ENCODE measurements at regions not wholly inside any gene's neighbourhood (a gene's known extent, or its start where the extent isn't known, plus 50 kb on each side); places are given as distances from the start of the nearest gene placed in this dataset.
"Not testable (repeated sequence)": the region's sequence is repeated elsewhere in the genome, so short reads cannot be mapped to it uniquely, and the experiment has no call there.

GRCh38 chr13:91249861-91250260 is 97.6 kb upstream of the MIR17HG start:
- intact Hi-C loops (cut with DNase I; ENCODE audit: low total_unique reads): loop anchor here (5.0 kb wide), 1 partner anchor 427 kb away; no protein-coding TSS in a partner anchor
- DNase-seq (ENCODE audit: low spot score in 2 of 2): no peak
- H3K27ac ChIP-seq: no peak overlapping the region
- no peaks in the 10 kb centered on the region for H3K4me1 ChIP-seq
- H3K36me3 ChIP-seq: no peaks in the 10 kb centered on the region
- H3K27me3 ChIP-seq: no peaks in the 10 kb centered on the region
- no peak overlapping the region for H3K4me3 ChIP-seq
- H3K9me3 ChIP-seq: no peaks in the 10 kb centered on the region
- TF ChIP-seq POLR2AphosphoS5 (IDR thresholded peaks at IDR 0.05): no peak
- no peak for TF ChIP-seq POLR2A (IDR thresholded peaks at IDR 0.05)
- TF ChIP-seq, protein P1, sequence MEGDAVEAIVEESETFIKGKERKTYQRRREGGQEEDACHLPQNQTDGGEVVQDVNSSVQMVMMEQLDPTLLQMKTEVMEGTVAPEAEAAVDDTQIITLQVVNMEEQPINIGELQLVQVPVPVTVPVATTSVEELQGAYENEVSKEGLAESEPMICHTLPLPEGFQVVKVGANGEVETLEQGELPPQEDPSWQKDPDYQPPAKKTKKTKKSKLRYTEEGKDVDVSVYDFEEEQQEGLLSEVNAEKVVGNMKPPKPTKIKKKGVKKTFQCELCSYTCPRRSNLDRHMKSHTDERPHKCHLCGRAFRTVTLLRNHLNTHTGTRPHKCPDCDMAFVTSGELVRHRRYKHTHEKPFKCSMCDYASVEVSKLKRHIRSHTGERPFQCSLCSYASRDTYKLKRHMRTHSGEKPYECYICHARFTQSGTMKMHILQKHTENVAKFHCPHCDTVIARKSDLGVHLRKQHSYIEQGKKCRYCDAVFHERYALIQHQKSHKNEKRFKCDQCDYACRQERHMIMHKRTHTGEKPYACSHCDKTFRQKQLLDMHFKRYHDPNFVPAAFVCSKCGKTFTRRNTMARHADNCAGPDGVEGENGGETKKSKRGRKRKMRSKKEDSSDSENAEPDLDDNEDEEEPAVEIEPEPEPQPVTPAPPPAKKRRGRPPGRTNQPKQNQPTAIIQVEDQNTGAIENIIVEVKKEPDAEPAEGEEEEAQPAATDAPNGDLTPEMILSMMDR (IDR thresholded peaks at IDR 0.05): no peak

DNA sequence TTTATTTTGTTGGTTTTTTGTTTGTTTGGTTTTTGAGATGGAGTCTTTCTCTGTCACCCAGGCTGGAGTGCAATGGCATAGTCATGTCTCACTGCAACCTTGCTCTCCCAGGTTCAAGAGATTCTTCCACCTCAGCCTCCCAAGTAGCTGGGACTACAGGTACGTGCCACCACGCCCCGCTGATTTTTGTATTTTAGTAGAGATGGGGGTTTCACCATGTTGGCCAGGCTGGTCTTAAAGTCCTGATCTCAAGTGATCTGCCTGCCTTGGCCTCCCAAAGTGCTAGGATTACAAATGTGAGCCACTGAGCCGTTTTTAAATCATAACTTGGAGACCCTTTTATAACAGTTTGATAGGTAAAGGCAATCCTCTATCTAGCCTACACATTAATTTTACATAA is 95.9 kb upstream of the MIR17HG start:
- H3K9me3 ChIP-seq; H3K4me1 ChIP-seq; H3K27ac ChIP-seq; H3K4me3 ChIP-seq; DNase-seq (ENCODE audit: low spot score in 2 of 2); H3K27me3 ChIP-seq; H3K36me3 ChIP-seq: not testable (repeated sequence)
- intact Hi-C loops (cut with DNase I; ENCODE audit: low total_unique reads): loop anchor here (5.0 kb wide), 1 partner anchor 426 kb away; no protein-coding TSS in a partner anchor

- DNase-seq (ENCODE audit: low spot score in 2 of 2): no peak
- H3K9me3 ChIP-seq: peaks cover 0 to 18% of the 10 kb centered on the region in 2 donors
- intact Hi-C loops (cut with DNase I; ENCODE audit: low total_unique reads): no loop called here
- H3K36me3 ChIP-seq: no peaks in the 10 kb centered on the region
- no peak overlapping the region for H3K27ac ChIP-seq
- H3K4me3 ChIP-seq: no peak overlapping the region
- H3K27me3 ChIP-seq: no peaks in the 10 kb centered on the region
- H3K4me1 ChIP-seq: no peaks in the 10 kb centered on the region
- TF ChIP-seq POLR2A (IDR thresholded peaks at IDR 0.05) (no peak), POLR2AphosphoS5 (IDR thresholded peaks at IDR 0.05) (no peak)
- TF ChIP-seq, protein P1 (IDR thresholded peaks at IDR 0.05): no peak
These were observed 83.0 kb upstream of the MIR17HG start for GRCh38 chr13:91264484-91264883.

DNA sequence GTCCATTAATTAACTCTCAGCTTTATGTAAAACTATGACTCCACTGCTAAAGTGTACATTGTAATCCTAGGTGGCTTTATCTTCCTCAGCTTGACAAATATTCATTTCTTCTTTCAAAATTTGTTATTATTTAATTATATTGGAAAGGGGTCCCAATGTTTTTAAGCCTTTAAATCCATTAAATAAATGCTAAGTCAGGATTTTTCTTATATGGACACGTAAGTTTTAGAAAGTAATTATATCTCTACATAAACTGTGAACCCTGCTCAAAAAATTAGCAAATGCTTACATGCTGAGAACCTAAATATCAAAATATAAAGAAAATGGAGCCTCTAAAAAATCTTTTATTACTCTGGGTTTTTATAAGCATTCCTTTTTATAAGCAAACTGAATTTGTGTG is 78.2 kb upstream of the MIR17HG start:
- Histone ChIP-seq H3K4me1 (no peaks in the 10 kb centered on the region), H3K9me3 (peaks cover 0 to 7% of the 10 kb centered on the region in 2 donors), H3K4me3 (no peak overlapping the region), H3K27ac (no peak overlapping the region), H3K36me3 (no peaks in the 10 kb centered on the region), H3K27me3 (no peaks in the 10 kb centered on the region)
- no peak for DNase-seq (ENCODE audit: low spot score in 2 of 2)
- intact Hi-C loops (cut with DNase I; ENCODE audit: low total_unique reads): no loop called here
- TF ChIP-seq, protein P1 (IDR thresholded peaks at IDR 0.05): no peak
- no peak for TF ChIP-seq POLR2AphosphoS5 (IDR thresholded peaks at IDR 0.05)

DNA sequence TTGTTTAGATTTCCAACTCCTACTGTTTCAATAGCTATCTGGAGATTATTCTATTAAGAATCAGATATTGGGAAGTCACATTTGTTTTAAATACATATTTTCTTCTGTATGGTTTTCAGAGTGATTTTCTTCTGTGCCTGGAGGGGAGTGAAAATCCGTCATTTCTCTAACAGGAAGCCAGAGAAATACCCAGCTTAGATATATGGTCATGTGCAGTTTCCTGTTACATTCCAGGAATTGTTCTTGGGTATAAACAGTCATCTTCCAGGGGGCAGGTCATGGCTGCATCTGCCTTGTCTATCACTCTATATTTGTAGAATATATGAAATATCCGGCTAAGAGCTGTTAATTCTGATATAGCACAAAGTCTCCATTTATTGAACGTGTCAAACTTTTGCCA is 77.5 kb upstream of the MIR17HG start:
- Histone ChIP-seq H3K27me3 (no peaks in the 10 kb centered on the region), H3K4me3 (no peak overlapping the region), H3K36me3 (no peaks in the 10 kb centered on the region), H3K27ac (no peak overlapping the region), H3K9me3 (no peaks in the 10 kb centered on the region), H3K4me1 (no peaks in the 10 kb centered on the region)
- intact Hi-C loops (cut with DNase I; ENCODE audit: low total_unique reads): no loop called here
- TF ChIP-seq POLR2A (IDR thresholded peaks at IDR 0.05): no peak
- TF ChIP-seq, protein P1 (IDR thresholded peaks at IDR 0.05): no peak
- TF ChIP-seq POLR2AphosphoS5 (IDR thresholded peaks at IDR 0.05): no peak
- DNase-seq (ENCODE audit: low spot score in 2 of 2): no peak

- no peaks in the 10 kb centered on the region for H3K27me3 ChIP-seq
- TF ChIP-seq POLR2A (IDR thresholded peaks at IDR 0.05) (no peak), POLR2AphosphoS5 (IDR thresholded peaks at IDR 0.05) (no peak)
- TF ChIP-seq, protein P1 (IDR thresholded peaks at IDR 0.05): no peak
- no peak overlapping the region for H3K4me3 ChIP-seq
- no peak overlapping the region for H3K27ac ChIP-seq
- H3K9me3 ChIP-seq: no peaks in the 10 kb centered on the region
- H3K36me3 ChIP-seq: no peaks in the 10 kb centered on the region
- no peak for DNase-seq (ENCODE audit: low spot score in 2 of 2)
- intact Hi-C loops (cut with DNase I; ENCODE audit: low total_unique reads): no loop called here
- H3K4me1 ChIP-seq: no peaks in the 10 kb centered on the region
These were observed 75.2 kb upstream of the MIR17HG start for GRCh38 chr13:91272235-91272777.
